Forelimb muscle (tissue), 1 donor: ENCODE measurements at regions not wholly inside any gene's neighbourhood (a gene's known extent, or its start where the extent isn't known, plus 50 kb on each side); places are given as distances from the start of the nearest gene placed in this dataset.

Experiments used
- DNase-seq: peaks from one replicate; pipeline ENCODE4 v3.0.0-alpha.2; 2013; ENCODE audit warnings: low read depth

GRCh38 chr14:49527221-49527620, 59.0 kb downstream of the RPS29 start:
- no peak for DNase-seq

GRCh38 chr14:49526101-49526500, 60.1 kb downstream of the RPS29 start:
- DNase-seq: no peak

GRCh38 chr14:49516286-49516685, 69.9 kb downstream of the RPS29 start:
- no peak for DNase-seq

GRCh38 chr14:49512571-49512970, 73.6 kb downstream of the RPS29 start:
- no peak for DNase-seq

GRCh38 chr14:49512147-49512551, 74.0 kb downstream of the RPS29 start:
- DNase-seq: no peak

- no peak for DNase-seq
These were observed 78.1 kb downstream of the RPS29 start for GRCh38 chr14:49508124-49508523.

- no peak for DNase-seq
These were observed 79.5 kb downstream of the RPS29 start for GRCh38 chr14:49506650-49507049.

- no peak for DNase-seq
These were observed 81.0 kb downstream of the RPS29 start for GRCh38 chr14:49505041-49505766.

- peak; percentile 44 for DNase-seq
These were observed 88.3 kb downstream of the RPS29 start for GRCh38 chr14:49497725-49498348.

- DNase-seq: no peak
These were observed 88.9 kb downstream of the RPS29 start for GRCh38 chr14:49497267-49497666.

GRCh38 chr14:49494836-49495235, 91.3 kb downstream of the RPS29 start:
- no peak for DNase-seq

GRCh38 chr14:49493557-49493956, 92.6 kb downstream of the RPS29 start:
- no peak for DNase-seq

GRCh38 chr14:49492151-49492550, 94.0 kb downstream of the RPS29 start:
- no peak for DNase-seq

GRCh38 chr14:49489341-49489740, 96.8 kb downstream of the RPS29 start:
- no peak for DNase-seq

- no peak for DNase-seq
These were observed 98.9 kb downstream of the RPS29 start for GRCh38 chr14:49487238-49487637.

- no peak for DNase-seq
These were observed 100.9 kb downstream of the RPS29 start for GRCh38 chr14:49485290-49485689.

GRCh38 chr14:49484180-49484579, 102.0 kb downstream of the RPS29 start:
- DNase-seq: no peak

GRCh38 chr14:49483268-49483667, 102.9 kb downstream of the RPS29 start:
- no peak for DNase-seq

- no peak for DNase-seq
These were observed 105.1 kb downstream of the RPS29 start for GRCh38 chr14:49480979-49481498.

- peak; percentile 4 for DNase-seq
These were observed 106.0 kb downstream of the RPS29 start for GRCh38 chr14:49480053-49480760.

GRCh38 chr14:49479432-49479831, 106.7 kb downstream of the RPS29 start:
- no peak for DNase-seq

GRCh38 chr14:49478784-49479183, 107.4 kb downstream of the RPS29 start:
- no peak for DNase-seq

GRCh38 chr14:49467091-49467490, 119.1 kb downstream of the RPS29 start:
- no peak for DNase-seq
